ENCODE measurements at regions not wholly inside any gene's neighbourhood (a gene's known extent, or its start where the extent isn't known, plus 50 kb on each side); places are given as distances from the start of the nearest gene placed in this dataset.

GRCh38 chr4:110962616-110963015, 339.7 kb upstream of the PITX2 start:
- Histone ChIP-seq H3K9me3 (ENCODE audit: control insufficient read depth, insufficient read depth, low read length) (no peaks in the 10 kb centered on the region), H2BK5ac (ENCODE audit: low read depth, low read length, poor library complexity, severe bottlenecking) (no peak overlapping the region), H3K56ac (ENCODE audit: extremely low read depth, insufficient read depth, low read length) (no peak overlapping the region), H3K18ac (ENCODE audit: low read depth, low read length) (no peak overlapping the region), H2BK20ac (ENCODE audit: low read depth, low read length) (no peak overlapping the region), H3K27me3 (ENCODE audit: control insufficient read depth, insufficient read depth, low read length) (peaks cover 2% of the 10 kb centered on the region; the same call in 1 of the 2 replicates), H3K23ac (ENCODE audit: low read depth, low read length) (no peak overlapping the region), H3K4me2 (ENCODE audit: low read depth, low read length) (no peak overlapping the region), H2BK120ac (ENCODE audit: low read depth, low read length) (no peak overlapping the region), H3K79me1 (ENCODE audit: low read depth in 1 of 2, low read length in 2 of 2) (no peaks in the 10 kb centered on the region), H4K8ac (ENCODE audit: low read depth in 2 of 2, low read length in 2 of 2) (no peak overlapping the region), H2BK15ac (ENCODE audit: low read depth, low read length) (no peak overlapping the region), H4K91ac (ENCODE audit: insufficient read depth, low read depth, low read length) (no peak overlapping the region), H3K9ac (ENCODE audit: low read depth, low read length) (no peak overlapping the region), H3K14ac (replicated peaks; ENCODE audit: low read depth, low read length) (no peak overlapping the region), H3K9me1 (ENCODE audit: insufficient read depth, low read length) (no peaks in the 10 kb centered on the region), H3K36me3 (ENCODE audit: control insufficient read depth, insufficient read depth, low read length) (no peaks in the 10 kb centered on the region), H2AK9ac (replicated peaks; ENCODE audit: low read depth, low read length, poor library complexity) (no peak overlapping the region), H3K4ac (ENCODE audit: low read depth, low read length) (no peak overlapping the region), H2AK5ac (ENCODE audit: low read depth, low read length) (no peak overlapping the region), H3K4me3 (ENCODE audit: insufficient read depth, low read depth, low read length) (no peak overlapping the region), H3K4me1 (ENCODE audit: control insufficient read depth, insufficient read depth, low read length) (no peaks in the 10 kb centered on the region), H4K20me1 (ENCODE audit: insufficient read depth, low read length) (no peaks in the 10 kb centered on the region), H4K5ac (ENCODE audit: low read depth, low read length) (no peak overlapping the region), H3K27ac (ENCODE audit: insufficient read depth, low read length) (no peak overlapping the region), H2AFZ (replicated peaks; ENCODE audit: low read length, poor library complexity) (no peak overlapping the region)
- TF ChIP-seq NFE2L2 (IDR thresholded peaks at IDR 0.05; ENCODE audit: low read depth, low read length) (no peak), MAFK (IDR thresholded peaks at IDR 0.05; ENCODE audit: low read depth, low read length) (no peak), CEBPB (IDR thresholded peaks at IDR 0.05; ENCODE audit: low read depth, low read length) (no peak)
- TF ChIP-seq, protein P1, sequence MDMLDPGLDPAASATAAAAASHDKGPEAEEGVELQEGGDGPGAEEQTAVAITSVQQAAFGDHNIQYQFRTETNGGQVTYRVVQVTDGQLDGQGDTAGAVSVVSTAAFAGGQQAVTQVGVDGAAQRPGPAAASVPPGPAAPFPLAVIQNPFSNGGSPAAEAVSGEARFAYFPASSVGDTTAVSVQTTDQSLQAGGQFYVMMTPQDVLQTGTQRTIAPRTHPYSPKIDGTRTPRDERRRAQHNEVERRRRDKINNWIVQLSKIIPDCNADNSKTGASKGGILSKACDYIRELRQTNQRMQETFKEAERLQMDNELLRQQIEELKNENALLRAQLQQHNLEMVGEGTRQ (IDR thresholded peaks at IDR 0.05; ENCODE audit: low read depth, low read length) = no peak
- ChIA-PET POLR2A (ENCODE audit: unreplicated experiment) (no interaction called here), CTCF (no interaction called here)
- no TSS peak for BruUV-seq (replicated peaks)
- dilution Hi-C loops (cut with HindIII; ENCODE audit: low sequenced_read_pairs, unreplicated experiment) = no loop called here
- in situ Hi-C loops (cut with MboI; ENCODE audit: low sequenced_read_pairs) = loop anchor here (25.0 kb wide), 1 partner anchor 675 kb away; no protein-coding TSS in a partner anchor
- intact Hi-C loops (cut with micrococcal nuclease) = no loop called here
- WGBS, 2 experiments (ENCODE audit: extremely low coverage in 2 of 2, insufficient read length in 1 of 2) = no CpG with 5 or more reads among the region's 3 CpGs
- ATAC-seq (ENCODE audit: low read depth) (no peak), DNase-seq (no peak)

All from IMR-90 (cell line).